ENCODE measurements at regions not wholly inside any gene's neighbourhood (a gene's known extent, or its start where the extent isn't known, plus 50 kb on each side); places are given as distances from the start of the nearest gene placed in this dataset.
A peak's percentile ranks its signal among the peaks of the same experiment; 100 is the strongest.

DNA sequence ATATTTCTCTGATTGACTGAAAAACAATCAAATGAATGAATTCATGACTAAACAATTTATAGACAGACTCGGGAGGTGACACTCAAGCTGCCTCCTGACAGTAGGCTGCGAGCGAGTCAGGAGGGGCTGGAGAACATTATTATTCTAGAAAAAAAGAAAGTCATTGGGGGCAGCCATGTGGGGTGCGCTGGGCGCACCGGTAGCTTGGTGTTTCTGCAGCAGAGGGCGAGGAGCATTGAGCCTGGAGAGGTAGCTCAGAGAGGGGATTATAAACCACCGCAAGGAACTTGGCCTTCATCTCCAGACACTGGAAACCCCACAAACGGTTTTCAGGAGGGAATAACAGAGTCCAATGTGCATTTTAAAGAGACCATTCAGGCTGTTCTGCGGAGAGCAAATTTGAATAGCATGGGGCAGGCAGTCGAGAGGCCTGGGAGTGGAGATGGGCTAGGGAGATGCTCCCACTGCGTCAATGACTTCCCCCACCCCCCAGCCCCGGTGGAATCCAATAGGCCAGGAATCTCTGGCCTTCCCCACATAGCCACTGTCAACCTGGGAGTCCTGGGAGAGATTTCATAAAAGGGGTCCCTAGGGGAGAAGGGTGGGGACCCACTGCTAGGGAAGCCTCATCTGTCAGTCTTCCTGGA is 168.3 kb downstream of the BCOR start:
- H3K36me3 Mint-ChIP-seq: no peaks in the 10 kb centered on the region
- H3K4me3 Mint-ChIP-seq: no peak overlapping the region
- DNase-seq (no peak), ATAC-seq (ENCODE audit: low read depth in 2 of 2) (no peak)
- peaks cover 0 to 2% (median 0%) of the 10 kb centered on the region in 4 donors for H3K4me1 Mint-ChIP-seq
- Histone ChIP-seq H3K9me3 (ENCODE audit: control insufficient read depth in 2 of 2, low read length in 2 of 2) (no peaks in the 10 kb centered on the region), H3K36me3 (ENCODE audit: control insufficient read depth, insufficient read depth, low read length) (no peaks in the 10 kb centered on the region), H3K27ac (ENCODE audit: insufficient read depth, low read length, poor library complexity, severe bottlenecking) (no peak overlapping the region), H3K27me3 (ENCODE audit: control insufficient read depth, insufficient read depth, low read length) (no peaks in the 10 kb centered on the region), H3K4me1 (ENCODE audit: control insufficient read depth, insufficient read depth, low read length, poor library complexity, severe bottlenecking) (no peaks in the 10 kb centered on the region), H3K4me3 (ENCODE audit: low read depth, low read length) (no peak overlapping the region)
- no peaks in the 10 kb centered on the region for H3K27me3 Mint-ChIP-seq
- H3K9me3 Mint-ChIP-seq: no peaks in the 10 kb centered on the region
- H3K27ac Mint-ChIP-seq: no peak overlapping the region

DNA sequence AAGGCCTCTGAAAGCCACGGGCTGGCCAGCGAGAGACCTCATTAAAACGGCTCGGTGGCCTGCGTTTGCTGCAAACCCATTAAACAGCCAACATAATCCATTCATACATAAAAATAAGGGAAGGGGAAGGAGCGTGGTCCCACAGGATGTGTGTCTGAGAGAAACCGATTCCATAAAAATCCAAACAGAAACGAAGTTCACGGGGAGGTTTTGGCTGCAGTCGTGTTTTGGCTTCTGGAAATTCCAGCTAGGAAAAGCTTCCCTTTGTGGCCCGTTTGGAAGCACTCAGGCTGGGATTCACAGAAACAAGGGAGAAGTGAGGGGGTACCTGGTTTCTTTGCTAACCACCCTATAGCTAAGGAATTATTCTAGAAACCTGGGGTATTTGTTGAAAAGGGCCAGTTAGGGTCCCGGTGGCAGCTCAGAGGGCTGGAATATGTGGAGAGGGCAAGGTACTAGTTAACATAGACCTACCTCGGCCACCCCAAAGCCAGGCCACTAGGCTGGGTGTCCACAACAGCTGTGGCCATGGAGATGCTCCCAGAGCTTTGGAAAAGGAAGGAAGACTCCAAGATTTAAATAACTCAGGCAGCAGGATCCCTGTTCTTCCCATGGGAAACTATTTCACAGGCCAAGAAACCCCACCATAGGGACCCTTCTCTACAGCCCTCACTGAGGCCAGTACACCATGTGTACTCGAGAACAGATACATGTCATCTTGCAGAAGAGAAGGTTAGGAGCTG is 166.8 kb downstream of the BCOR start:
- H3K27me3 ChIP-seq (ENCODE audit: control insufficient read depth, insufficient read depth, low read length): no peaks in the 10 kb centered on the region
- no peaks in the 10 kb centered on the region for H3K9me3 ChIP-seq (ENCODE audit: control insufficient read depth in 2 of 2, low read length in 2 of 2)
- ATAC-seq (ENCODE audit: low read depth in 2 of 2) (no peak), DNase-seq (no peak)
- H3K4me1 ChIP-seq (ENCODE audit: control insufficient read depth, insufficient read depth, low read length, poor library complexity, severe bottlenecking): no peaks in the 10 kb centered on the region
- H3K4me3 Mint-ChIP-seq: no peak overlapping the region
- no peak overlapping the region for H3K4me3 ChIP-seq (ENCODE audit: low read depth, low read length)
- no peaks in the 10 kb centered on the region for H3K36me3 ChIP-seq (ENCODE audit: control insufficient read depth, insufficient read depth, low read length)
- no peak overlapping the region for H3K27ac Mint-ChIP-seq
- no peaks in the 10 kb centered on the region for H3K36me3 Mint-ChIP-seq
- no peaks in the 10 kb centered on the region for H3K9me3 Mint-ChIP-seq
- H3K27ac ChIP-seq (ENCODE audit: insufficient read depth, low read length, poor library complexity, severe bottlenecking): no peak overlapping the region
- H3K27me3 Mint-ChIP-seq: no peaks in the 10 kb centered on the region
- H3K4me1 Mint-ChIP-seq: peaks cover 0 to 2% (median 0%) of the 10 kb centered on the region in 4 donors

DNA sequence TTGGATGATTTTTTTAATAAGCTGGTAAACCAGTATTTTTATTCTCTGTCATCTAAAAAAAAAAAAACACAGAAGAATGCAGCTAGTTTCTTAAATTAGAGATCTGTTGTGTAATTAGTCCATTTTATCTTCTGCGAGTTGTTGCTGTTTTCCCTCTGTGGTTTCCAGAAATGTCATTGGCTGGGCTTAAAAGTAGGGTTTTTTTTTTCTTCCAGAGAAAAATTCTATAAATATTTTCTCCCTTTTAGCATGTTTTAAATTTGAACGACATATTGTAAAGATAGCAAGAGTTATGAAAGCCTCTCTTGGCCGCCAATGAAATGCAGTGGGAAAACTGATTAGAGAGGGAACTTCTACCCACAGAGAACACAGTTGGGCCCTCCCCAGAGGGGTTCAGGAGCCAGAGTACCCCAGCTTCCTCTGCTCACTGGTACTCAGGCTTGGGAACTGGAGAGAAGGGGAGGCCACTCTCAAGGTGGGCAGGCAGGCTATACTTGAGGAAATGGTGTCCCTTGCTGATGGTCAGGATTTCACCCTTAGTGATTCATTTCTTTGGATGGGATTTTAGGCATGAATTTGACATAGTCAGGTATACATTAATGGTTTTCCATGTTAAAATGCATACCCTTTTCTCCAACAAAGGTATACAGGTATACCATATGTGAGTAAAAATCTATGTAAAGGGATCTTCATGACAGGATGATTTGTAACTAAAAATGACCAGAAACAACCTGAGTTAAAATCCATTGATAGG is 166.1 kb downstream of the BCOR start:
- Mint-ChIP-seq H3K27me3 (no peaks in the 10 kb centered on the region), H3K9me3 (no peaks in the 10 kb centered on the region), H3K36me3 (no peaks in the 10 kb centered on the region), H3K27ac (no peak overlapping the region), H3K4me3 (no peak overlapping the region), H3K4me1 (peaks cover 2 to 4% (median 3%) of the 10 kb centered on the region in 4 donors)
- DNase-seq (no peak), ATAC-seq (ENCODE audit: low read depth in 2 of 2) (no peak)
- no peaks in the 10 kb centered on the region for H3K27me3 ChIP-seq (ENCODE audit: control insufficient read depth, insufficient read depth, low read length)
- no peak overlapping the region for H3K4me3 ChIP-seq (ENCODE audit: low read depth, low read length)
- H3K9me3 ChIP-seq (ENCODE audit: control insufficient read depth in 2 of 2, low read length in 2 of 2): no peaks in the 10 kb centered on the region
- no peak overlapping the region for H3K27ac ChIP-seq (ENCODE audit: insufficient read depth, low read length, poor library complexity, severe bottlenecking)
- H3K4me1 ChIP-seq (ENCODE audit: control insufficient read depth, insufficient read depth, low read length, poor library complexity, severe bottlenecking): peaks cover 4% of the 10 kb centered on the region
- no peaks in the 10 kb centered on the region for H3K36me3 ChIP-seq (ENCODE audit: control insufficient read depth, insufficient read depth, low read length)

DNA sequence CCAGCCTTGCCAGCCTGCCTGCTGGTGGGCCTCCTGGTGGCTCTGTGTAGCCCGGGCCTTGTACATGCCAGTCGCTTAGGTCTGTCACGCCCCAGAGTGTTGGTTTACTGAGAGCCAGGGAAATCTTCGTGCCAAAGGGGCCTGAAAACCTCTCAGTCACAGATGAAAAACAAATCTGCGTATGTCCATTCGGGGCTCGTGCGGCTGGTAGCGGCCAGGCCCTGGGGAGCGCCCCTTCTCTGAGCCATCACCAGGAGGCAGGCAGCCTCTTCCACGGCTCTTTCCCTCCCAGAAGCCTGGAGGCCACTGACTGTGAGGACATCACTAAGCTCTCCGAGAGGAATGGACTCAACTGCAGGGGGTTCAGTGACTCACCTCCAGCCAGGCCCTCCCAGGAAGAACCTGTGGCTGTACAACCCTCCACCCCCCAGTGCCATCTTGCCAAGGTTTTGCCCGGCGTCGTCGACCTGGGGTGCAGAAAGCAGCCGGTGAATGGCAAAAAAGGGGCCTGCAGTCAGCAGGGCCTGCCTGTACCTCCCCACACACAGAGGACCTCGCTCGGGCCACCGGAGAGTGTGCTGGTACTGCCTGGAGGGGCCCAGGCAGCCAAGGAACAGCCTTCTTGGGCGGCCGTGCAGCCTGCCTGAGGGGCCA is 162.2 kb downstream of the BCOR start:
- no peaks in the 10 kb centered on the region for H3K9me3 Mint-ChIP-seq
- no peaks in the 10 kb centered on the region for H3K36me3 Mint-ChIP-seq
- H3K27ac Mint-ChIP-seq: no peak overlapping the region
- ATAC-seq (ENCODE audit: low read depth in 2 of 2) (no peak), DNase-seq (no peak)
- peaks cover 16% of the 10 kb centered on the region for H3K4me1 ChIP-seq (ENCODE audit: control insufficient read depth, insufficient read depth, low read length, poor library complexity, severe bottlenecking)
- no peak overlapping the region for H3K4me3 ChIP-seq (ENCODE audit: low read depth, low read length)
- no peaks in the 10 kb centered on the region for H3K27me3 Mint-ChIP-seq
- peak overlapping the region in 1 of 4 donors; percentile 68 for H3K4me3 Mint-ChIP-seq
- H3K4me1 Mint-ChIP-seq: peaks cover 7 to 19% (median 10%) of the 10 kb centered on the region in 4 donors
- H3K27ac ChIP-seq (ENCODE audit: insufficient read depth, low read length, poor library complexity, severe bottlenecking): no peak overlapping the region
- no peaks in the 10 kb centered on the region for H3K36me3 ChIP-seq (ENCODE audit: control insufficient read depth, insufficient read depth, low read length)
- no peaks in the 10 kb centered on the region for H3K27me3 ChIP-seq (ENCODE audit: control insufficient read depth, insufficient read depth, low read length)
- H3K9me3 ChIP-seq (ENCODE audit: control insufficient read depth in 2 of 2, low read length in 2 of 2): no peaks in the 10 kb centered on the region

DNA sequence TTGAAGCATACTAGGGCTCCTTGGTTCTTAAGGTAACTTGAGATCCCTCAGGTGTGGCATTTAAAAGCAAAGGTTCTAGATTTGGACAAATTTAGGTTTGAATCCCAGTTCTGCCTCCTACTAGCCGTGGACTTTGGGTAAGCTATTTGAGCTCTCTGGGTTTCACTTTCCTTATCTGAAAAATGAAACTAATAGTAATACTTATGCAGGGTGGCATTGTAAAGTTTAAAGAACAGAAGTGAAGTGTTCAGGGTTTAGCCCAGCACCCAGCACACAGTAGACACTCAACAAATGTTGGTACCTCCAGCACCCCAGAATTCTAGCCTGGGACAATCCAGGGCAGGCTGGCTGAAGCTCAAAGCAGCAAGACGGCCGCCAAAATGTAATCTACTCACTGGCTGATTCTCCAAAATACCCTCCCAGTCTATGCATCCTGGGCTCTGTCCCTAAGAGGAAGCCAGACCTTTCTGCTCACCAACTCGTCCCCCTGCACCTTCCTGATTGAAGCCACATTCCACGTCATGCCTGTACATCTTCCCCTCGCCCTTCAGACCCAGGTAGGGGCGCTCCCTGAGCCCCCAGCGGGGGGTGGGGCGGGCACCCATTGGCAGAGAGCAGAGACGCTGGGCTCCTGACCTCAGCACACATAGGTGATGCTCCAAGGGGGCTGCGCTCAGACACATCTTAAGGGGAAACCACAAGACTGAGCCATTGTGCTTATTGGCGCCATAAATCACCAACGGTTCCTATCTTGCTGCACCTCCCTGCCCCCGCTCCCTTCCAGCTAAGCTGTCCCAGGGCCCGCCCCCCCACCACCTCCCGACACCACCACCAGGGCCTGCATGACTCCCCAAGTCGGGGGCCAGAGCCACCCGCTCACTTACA is 160.6 kb downstream of the BCOR start:
- Mint-ChIP-seq H3K36me3 (no peaks in the 10 kb centered on the region), H3K9me3 (no peaks in the 10 kb centered on the region), H3K27ac (peak overlapping the region; percentile 66 to 94 (median 87)), H3K4me1 (peaks cover 6 to 19% (median 10%) of the 10 kb centered on the region in 4 donors), H3K27me3 (no peaks in the 10 kb centered on the region), H3K4me3 (peak overlapping the region; percentile 83 to 90 (median 87))
- peak overlapping the region; percentile 56 for H3K27ac ChIP-seq (ENCODE audit: insufficient read depth, low read length, poor library complexity, severe bottlenecking)
- DNase-seq: peak in 2 of 3 donors; percentile 26 to 69
- H3K36me3 ChIP-seq (ENCODE audit: control insufficient read depth, insufficient read depth, low read length): no peaks in the 10 kb centered on the region
- H3K4me3 ChIP-seq (ENCODE audit: low read depth, low read length): peak overlapping the region; percentile 61
- ATAC-seq (ENCODE audit: low read depth in 2 of 2): peak; percentile 74 to 75
- no peaks in the 10 kb centered on the region for H3K27me3 ChIP-seq (ENCODE audit: control insufficient read depth, insufficient read depth, low read length)
- H3K9me3 ChIP-seq (ENCODE audit: control insufficient read depth in 2 of 2, low read length in 2 of 2): no peaks in the 10 kb centered on the region
- H3K4me1 ChIP-seq (ENCODE audit: control insufficient read depth, insufficient read depth, low read length, poor library complexity, severe bottlenecking): peaks cover 16% of the 10 kb centered on the region

DNA sequence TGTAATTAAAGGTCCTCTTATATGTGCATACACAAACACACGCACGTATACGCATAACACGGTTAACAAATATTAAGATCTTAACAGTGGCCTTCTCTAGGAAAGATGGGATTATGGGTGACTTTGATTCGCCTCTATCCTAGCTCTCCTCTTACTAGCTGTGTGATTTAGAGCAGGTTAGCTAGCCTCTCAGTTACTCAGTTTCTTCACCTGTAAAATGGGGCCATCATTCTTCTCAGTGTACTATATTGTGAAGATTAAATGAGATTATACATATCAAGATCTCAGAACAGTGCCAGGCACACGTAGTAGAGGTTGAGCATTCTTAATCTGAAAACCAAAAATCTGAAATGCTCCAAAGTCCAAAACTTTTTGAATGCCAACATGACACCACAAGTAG is 159.3 kb downstream of the BCOR start:
- Histone ChIP-seq H3K27me3 (ENCODE audit: control insufficient read depth, insufficient read depth, low read length) (no peaks in the 10 kb centered on the region), H3K36me3 (ENCODE audit: control insufficient read depth, insufficient read depth, low read length) (no peaks in the 10 kb centered on the region), H3K4me3 (ENCODE audit: low read depth, low read length) (no peak overlapping the region), H3K4me1 (ENCODE audit: control insufficient read depth, insufficient read depth, low read length, poor library complexity, severe bottlenecking) (peaks cover 16% of the 10 kb centered on the region), H3K9me3 (ENCODE audit: control insufficient read depth in 2 of 2, low read length in 2 of 2) (no peaks in the 10 kb centered on the region), H3K27ac (ENCODE audit: insufficient read depth, low read length, poor library complexity, severe bottlenecking) (no peak overlapping the region)
- H3K27me3 Mint-ChIP-seq: no peaks in the 10 kb centered on the region
- H3K9me3 Mint-ChIP-seq: peaks cover 0 to 2% (median 0%) of the 10 kb centered on the region in 7 donors
- ATAC-seq (ENCODE audit: low read depth in 2 of 2): no peak
- DNase-seq: no peak
- H3K4me1 Mint-ChIP-seq: peaks cover 5 to 19% (median 10%) of the 10 kb centered on the region in 4 donors
- H3K4me3 Mint-ChIP-seq: no peak overlapping the region
- H3K27ac Mint-ChIP-seq: peak overlapping the region in 1 of 3 donors; percentile 29
- no peaks in the 10 kb centered on the region for H3K36me3 Mint-ChIP-seq

DNA sequence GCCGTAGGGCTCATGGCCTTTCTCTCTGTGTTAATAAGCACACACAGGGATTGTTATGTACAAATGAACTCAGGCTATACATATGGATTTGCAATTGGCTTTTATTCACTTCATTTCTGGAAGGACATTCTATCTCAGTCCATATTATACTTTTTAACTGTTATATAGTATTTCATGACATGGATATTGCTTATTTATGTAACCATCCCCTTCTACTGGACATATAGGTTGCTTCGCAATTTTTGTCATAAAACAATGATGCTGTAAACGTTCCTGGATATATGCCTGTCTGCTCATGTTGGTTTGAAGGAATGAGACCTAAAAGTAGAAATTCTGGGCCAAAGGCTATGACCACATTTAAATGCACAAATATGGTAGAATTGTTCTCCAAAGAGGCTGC is 158.1 kb downstream of the BCOR start:
- Histone ChIP-seq H3K9me3 (ENCODE audit: control insufficient read depth in 2 of 2, low read length in 2 of 2) (no peaks in the 10 kb centered on the region), H3K4me1 (ENCODE audit: control insufficient read depth, insufficient read depth, low read length, poor library complexity, severe bottlenecking) (peaks cover 16% of the 10 kb centered on the region), H3K27ac (ENCODE audit: insufficient read depth, low read length, poor library complexity, severe bottlenecking) (no peak overlapping the region), H3K36me3 (ENCODE audit: control insufficient read depth, insufficient read depth, low read length) (no peaks in the 10 kb centered on the region), H3K4me3 (ENCODE audit: low read depth, low read length) (no peak overlapping the region), H3K27me3 (ENCODE audit: control insufficient read depth, insufficient read depth, low read length) (no peaks in the 10 kb centered on the region)
- Mint-ChIP-seq H3K27ac (no peak overlapping the region), H3K36me3 (no peaks in the 10 kb centered on the region), H3K4me3 (no peak overlapping the region), H3K27me3 (no peaks in the 10 kb centered on the region), H3K9me3 (peaks cover 0 to 2% (median 0%) of the 10 kb centered on the region in 7 donors), H3K4me1 (peaks cover 5 to 19% (median 10%) of the 10 kb centered on the region in 4 donors)
- ATAC-seq (ENCODE audit: low read depth in 2 of 2) (no peak), DNase-seq (no peak)

Data from CD4-positive, CD25-positive, alpha-beta regulatory T cell (primary cell).